IPS DF 6.9 (cell line): ENCODE measurements at regions not wholly inside any gene's neighbourhood (a gene's known extent, or its start where the extent isn't known, plus 50 kb on each side); places are given as distances from the start of the nearest gene placed in this dataset.
"Not testable (repeated sequence)": the region's sequence is repeated elsewhere in the genome, so short reads cannot be mapped to it uniquely, and the experiment has no call there.

Source experiments
- DNase-seq: peaks from one replicate; pipeline ENCODE4 v3.0.0-alpha.2; 2013; ENCODE audit warnings: low read depth, low spot score
- H3K27ac ChIP-seq: one replicate; pipeline ENCODE4 v1.5.1; 2013; ENCODE audit warnings: low read length, control low read depth
- H3K27me3 ChIP-seq: 2 replicates; pipeline ENCODE4 v1.6.1; 2013; ENCODE audit warnings: mild to moderate bottlenecking, low read length; ENCODE audit not compliant: control insufficient read depth, insufficient read depth
- H3K36me3 ChIP-seq: 2 replicates; pipeline ENCODE4 v1.6.1; 2013; ENCODE audit warnings: low read length; ENCODE audit not compliant: control insufficient read depth, insufficient read depth
- H3K4me1 ChIP-seq: 2 replicates; pipeline ENCODE4 v1.6.1; 2013; ENCODE audit warnings: low read length; ENCODE audit not compliant: control insufficient read depth, insufficient read depth
- H3K4me3 ChIP-seq: 2 replicates; pipeline ENCODE4 v1.5.1; 2013; ENCODE audit warnings: mild to moderate bottlenecking, low read length
- H3K9me3 ChIP-seq: 2 replicates; pipeline ENCODE4 v1.6.1; 2013; ENCODE audit warnings: low read length, inconsistent platforms; ENCODE audit not compliant: control insufficient read depth, insufficient read depth
- WGBS: extraction: QIAGEN DNeasy Blood & Tissue Kit; methylation state at CpG from one replicate; pipeline ENCODE4 v1.1.7; 2013; ENCODE audit warnings: mixed read lengths, missing lambda C conversion rate; ENCODE audit not compliant: insufficient read length, insufficient coverage; 5-methylcytosine and 5-hydroxymethylcytosine counted together

DNA sequence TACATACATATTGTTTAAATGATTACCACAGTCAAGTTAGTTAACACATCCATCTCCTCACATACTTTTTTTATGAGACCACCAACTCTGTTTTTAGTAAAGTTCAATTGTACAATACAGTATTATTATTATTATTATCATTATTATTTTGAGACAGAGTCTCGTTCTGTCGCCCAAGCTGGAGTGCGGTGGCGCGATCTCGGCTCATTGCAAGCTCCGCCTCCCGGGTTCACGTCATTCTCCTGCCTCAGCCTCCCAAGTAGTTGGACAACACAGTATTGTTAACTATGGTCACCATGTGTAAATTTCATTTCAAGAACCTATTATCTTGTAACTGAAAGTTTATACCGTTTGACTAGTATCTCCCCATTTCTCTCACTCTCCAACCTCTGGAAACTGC lies 942.0 kb upstream of the FBXO33 start:
- no peak for DNase-seq

DNA sequence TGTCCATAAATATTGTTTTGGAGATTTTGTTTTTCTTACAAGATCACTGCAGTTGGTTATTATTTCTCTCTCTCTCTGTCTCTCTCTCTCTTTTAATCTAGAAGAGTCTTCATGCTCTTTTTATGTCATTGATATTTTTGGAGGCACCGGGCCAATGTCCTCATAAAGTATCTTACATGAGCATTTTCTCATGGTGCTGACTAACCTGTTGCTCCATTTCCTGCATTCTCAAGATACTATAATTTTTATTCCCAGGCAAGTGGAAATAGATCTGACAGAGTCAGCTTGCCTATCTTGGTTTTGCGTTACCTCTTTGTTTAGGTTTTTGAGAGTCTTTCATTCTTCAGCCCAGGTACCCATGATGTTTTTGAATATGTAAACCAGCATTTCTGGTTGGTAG lies 938.8 kb upstream of the FBXO33 start:
- H3K9me3 ChIP-seq, result no peaks in the 10 kb centered on the region
- DNase-seq, result no peak
- H3K4me1 ChIP-seq, result no peaks in the 10 kb centered on the region
- WGBS, result no CpG with 5 or more reads among the region's 2 CpGs
- H3K36me3 ChIP-seq, result no peaks in the 10 kb centered on the region
- no peak overlapping the region for H3K27ac ChIP-seq
- H3K27me3 ChIP-seq, result no peaks in the 10 kb centered on the region
- H3K4me3 ChIP-seq, result no peak overlapping the region

More for the DNA sequence above, 942.0 kb upstream of the FBXO33 start:
- Histone ChIP-seq H3K9me3 (no peaks in the 10 kb centered on the region), H3K27ac (no peak overlapping the region), H3K36me3 (no peaks in the 10 kb centered on the region), H3K4me3 (no peak overlapping the region), H3K4me1 (no peaks in the 10 kb centered on the region), H3K27me3 (no peaks in the 10 kb centered on the region)
- WGBS, result no CpG with 5 or more reads among the region's 10 CpGs

DNA sequence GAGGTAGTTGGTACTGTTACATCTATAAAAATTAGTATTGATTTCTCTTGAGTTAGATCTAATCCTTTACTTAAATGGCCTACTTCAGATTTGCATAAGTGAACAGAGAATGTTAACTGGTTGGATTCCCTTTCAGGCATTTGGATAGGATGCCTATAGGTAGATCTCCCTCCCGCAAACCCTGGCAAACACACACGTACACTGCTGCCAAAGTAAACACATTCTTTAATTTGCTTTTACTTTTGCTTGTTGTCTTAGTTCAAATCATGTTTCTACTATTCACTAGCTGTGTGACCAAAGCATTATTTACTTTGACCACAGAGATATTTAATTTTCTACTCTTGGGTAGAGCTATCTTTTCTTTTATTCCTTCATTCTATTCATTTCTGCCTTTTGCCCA lies 936.1 kb upstream of the FBXO33 start:
- Histone ChIP-seq H3K27me3 (no peaks in the 10 kb centered on the region), H3K4me3 (no peak overlapping the region), H3K36me3 (no peaks in the 10 kb centered on the region), H3K4me1 (peaks cover 1% of the 10 kb centered on the region; the same call in 1 of the 2 replicates), H3K27ac (no peak overlapping the region), H3K9me3 (no peaks in the 10 kb centered on the region)
- WGBS, result no CpG with 5 or more reads among the region's 2 CpGs
- DNase-seq, result no peak

DNA sequence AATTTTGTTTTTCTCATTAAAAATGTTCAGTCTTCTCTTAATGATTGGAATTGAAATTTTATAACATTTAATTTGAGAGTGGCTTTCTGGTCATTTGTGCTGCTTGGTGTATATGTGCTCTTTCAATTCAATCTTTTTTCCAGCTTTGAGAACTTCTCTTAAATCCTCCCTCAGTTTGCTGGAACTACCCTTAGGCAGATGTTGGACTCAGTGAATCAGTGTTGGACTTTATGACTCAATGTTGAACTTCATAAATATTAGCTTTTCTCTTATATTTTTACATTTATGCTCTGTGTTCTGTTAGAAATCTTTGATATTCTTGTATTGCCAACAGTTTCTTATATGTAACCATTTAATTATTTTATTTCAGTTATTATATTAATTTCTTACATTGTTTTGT lies 935.5 kb upstream of the FBXO33 start:
- Histone ChIP-seq H3K27ac (no peak overlapping the region), H3K4me3 (no peak overlapping the region), H3K36me3 (no peaks in the 10 kb centered on the region), H3K4me1 (peaks cover 1% of the 10 kb centered on the region; the same call in 1 of the 2 replicates), H3K27me3 (no peaks in the 10 kb centered on the region), H3K9me3 (no peaks in the 10 kb centered on the region)
- no peak for DNase-seq

DNA sequence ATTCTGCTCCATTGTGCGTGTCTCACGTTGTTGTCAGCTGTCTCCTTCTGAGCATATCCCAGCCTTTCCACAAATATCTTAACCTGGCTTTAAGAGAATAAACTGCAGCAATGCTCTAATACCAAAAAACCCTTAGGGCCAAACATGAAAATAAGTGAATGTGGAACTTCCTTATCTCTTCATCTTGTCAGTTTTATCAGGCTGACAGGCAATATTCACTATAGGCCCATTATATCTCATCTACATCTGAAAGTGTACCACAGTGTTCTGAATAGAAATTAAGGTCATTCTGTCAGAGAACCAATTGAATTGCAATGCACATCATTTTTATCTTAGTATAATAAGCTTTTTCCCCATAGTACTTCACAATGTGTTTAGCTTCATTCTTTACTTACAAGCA lies 933.1 kb upstream of the FBXO33 start:
- no peaks in the 10 kb centered on the region for H3K9me3 ChIP-seq
- no peaks in the 10 kb centered on the region for H3K36me3 ChIP-seq
- H3K4me3 ChIP-seq, result no peak overlapping the region
- DNase-seq, result no peak
- WGBS, result no CpG with 5 or more reads among the region's 2 CpGs
- H3K27me3 ChIP-seq, result no peaks in the 10 kb centered on the region
- peaks cover 1% of the 10 kb centered on the region; the same call in 1 of the 2 replicates for H3K4me1 ChIP-seq
- no peak overlapping the region for H3K27ac ChIP-seq

DNA sequence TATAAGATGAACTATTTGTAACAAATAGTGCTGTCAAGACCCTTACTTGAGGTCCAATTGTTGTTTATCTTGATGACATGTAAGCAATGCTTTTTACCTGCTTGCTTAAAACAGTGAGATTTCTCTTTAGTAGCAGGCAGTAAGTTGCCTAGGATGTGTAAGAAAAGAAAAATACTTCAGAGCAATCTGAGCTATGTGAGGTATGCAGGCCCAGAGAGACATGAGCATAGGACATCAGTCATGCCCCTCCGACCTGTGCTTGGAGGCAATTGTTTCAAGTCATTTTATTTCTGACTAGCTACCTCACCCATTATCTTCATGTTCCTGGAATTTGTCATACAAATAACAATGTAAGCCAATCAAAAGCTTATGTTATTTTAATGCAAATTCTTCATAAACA lies 930.6 kb upstream of the FBXO33 start:
- Histone ChIP-seq H3K9me3 (peaks cover 5% of the 10 kb centered on the region; the same call in 1 of the 2 replicates), H3K4me1 (peaks cover 1% of the 10 kb centered on the region), H3K36me3 (no peaks in the 10 kb centered on the region), H3K4me3 (no peak overlapping the region), H3K27ac (no peak overlapping the region), H3K27me3 (no peaks in the 10 kb centered on the region)
- no peak for DNase-seq
- no CpG with 5 or more reads among the region's 1 CpG for WGBS

DNA sequence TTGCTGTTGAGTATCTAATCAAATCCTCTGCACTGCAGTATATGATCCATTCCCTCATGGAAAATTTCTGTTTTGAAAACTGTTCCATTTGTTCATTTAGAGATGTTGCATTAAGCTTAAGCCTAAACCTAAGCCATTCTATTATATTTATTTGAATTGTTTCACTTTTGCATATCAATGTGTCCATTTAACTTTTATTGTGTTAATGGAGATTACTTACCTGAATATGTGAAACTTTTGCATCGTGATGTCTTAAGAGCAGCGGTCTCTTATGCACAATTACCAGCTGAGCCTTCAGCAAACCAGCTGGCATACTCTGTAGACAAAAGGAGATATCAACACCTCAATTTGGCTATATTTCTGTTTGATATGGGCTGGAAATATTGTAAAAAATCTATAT lies 922.5 kb upstream of the FBXO33 start:
- H3K27ac ChIP-seq, result no peak overlapping the region
- no peak for DNase-seq
- H3K27me3 ChIP-seq, result no peaks in the 10 kb centered on the region
- H3K36me3 ChIP-seq, result no peaks in the 10 kb centered on the region
- peaks cover 4% of the 10 kb centered on the region; the same call in 1 of the 2 replicates for H3K9me3 ChIP-seq
- H3K4me3 ChIP-seq, result no peak overlapping the region
- WGBS, result no CpG with 5 or more reads among the region's 2 CpGs
- peaks cover 2% of the 10 kb centered on the region for H3K4me1 ChIP-seq

DNA sequence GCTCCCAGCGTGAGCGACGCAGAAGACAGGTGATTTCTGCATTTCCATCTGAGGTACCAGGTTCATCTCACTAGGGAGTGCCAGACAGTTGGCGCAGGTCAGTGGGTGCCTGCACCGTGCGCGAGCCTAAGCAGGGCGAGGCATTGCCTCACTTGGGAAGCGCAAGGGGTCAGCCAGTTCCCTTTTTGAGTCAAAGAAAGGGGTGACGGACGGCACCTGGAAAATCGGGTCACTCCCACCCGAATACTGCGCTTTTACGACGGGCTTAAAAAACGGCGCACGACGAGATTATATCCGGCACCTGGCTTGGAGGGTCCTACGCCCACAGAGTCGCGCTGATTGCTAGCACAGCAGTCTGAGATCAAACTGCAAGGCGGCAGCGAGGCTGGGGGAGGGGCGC lies 915.9 kb upstream of the FBXO33 start:
- H3K27ac ChIP-seq, result not testable (repeated sequence)
- peak overlapping the region; percentile 37; the same call in 1 of the 2 replicates for H3K4me3 ChIP-seq

DNA sequence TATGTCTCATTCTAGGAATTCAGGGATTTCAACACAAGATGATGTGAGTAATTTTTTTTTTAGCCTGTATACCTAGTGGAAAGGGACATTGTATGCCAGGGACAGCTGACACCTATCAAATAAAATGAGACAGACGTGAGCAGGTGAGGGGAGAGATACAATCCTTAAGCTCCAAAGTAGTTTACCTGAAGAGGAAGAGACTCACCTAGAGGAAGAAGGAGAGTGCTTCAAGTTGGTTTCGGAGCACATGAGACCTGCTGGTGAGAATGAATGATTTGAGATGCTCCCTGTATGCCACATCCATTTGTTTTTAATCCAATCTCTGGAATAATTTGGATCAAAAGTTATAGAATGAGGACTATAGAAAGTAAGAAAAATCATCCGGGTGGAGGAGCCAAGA lies 915.4 kb upstream of the FBXO33 start:
- H3K36me3 ChIP-seq, result no peaks in the 10 kb centered on the region
- no peaks in the 10 kb centered on the region for H3K4me1 ChIP-seq
- WGBS, result no CpG with 5 or more reads among the region's 3 CpGs
- H3K27me3 ChIP-seq, result no peaks in the 10 kb centered on the region
- DNase-seq, result no peak
- no peak overlapping the region for H3K27ac ChIP-seq
- H3K4me3 ChIP-seq, result peak overlapping the region; percentile 39; the same call in 1 of the 2 replicates
- H3K9me3 ChIP-seq, result no peaks in the 10 kb centered on the region

More for the DNA sequence above, 915.9 kb upstream of the FBXO33 start:
- H3K4me1 ChIP-seq, DNase-seq, H3K27me3 ChIP-seq, H3K36me3 ChIP-seq, H3K9me3 ChIP-seq: not testable (repeated sequence)
- no CpG with 5 or more reads among the region's 27 CpGs for WGBS

DNA sequence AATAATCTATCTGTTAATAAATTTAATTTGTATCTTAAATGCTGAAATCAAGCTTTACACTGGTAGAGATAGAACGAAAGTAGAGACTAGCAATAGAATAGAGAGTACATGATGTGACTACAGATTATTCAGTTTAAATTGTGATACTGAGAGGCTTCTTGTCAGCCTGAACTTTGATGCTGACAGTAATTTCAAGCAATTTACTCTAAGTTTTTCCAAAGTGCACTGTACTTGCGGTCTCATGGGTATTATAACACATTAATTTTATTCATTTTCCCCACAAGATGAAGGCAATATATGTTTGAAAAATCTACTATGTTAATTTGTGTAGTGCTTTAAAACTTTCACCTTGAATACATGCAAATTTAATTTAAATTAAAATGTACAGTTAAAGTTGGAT lies 914.0 kb upstream of the FBXO33 start:
- whole genome bisulfite sequencing, result no CpG with 5 or more reads among the region's 2 CpGs
- DNase-seq, result no peak
- no peak overlapping the region for H3K4me3 ChIP-seq

DNA sequence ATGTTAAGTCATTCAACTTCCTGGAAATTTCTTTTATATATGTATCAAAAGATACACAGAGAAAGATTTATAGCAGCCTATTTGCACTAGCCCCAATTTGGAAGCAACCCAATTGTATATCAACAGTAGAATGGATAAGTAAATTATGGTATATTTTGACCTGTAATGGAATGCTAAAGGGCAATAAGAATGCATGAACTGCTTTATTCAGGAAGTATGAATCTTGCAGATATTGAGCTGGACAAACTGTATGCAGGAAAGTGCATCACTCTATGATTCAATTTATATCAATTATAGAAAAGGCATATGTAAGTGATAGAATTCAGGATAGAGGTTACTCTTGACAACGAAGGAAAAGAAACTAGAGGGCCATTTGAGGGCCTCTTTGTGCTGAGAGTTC lies 913.1 kb upstream of the FBXO33 start:
- no peak for DNase-seq
- Histone ChIP-seq H3K27ac (no peak overlapping the region), H3K4me1 (no peaks in the 10 kb centered on the region), H3K27me3 (no peaks in the 10 kb centered on the region), H3K9me3 (no peaks in the 10 kb centered on the region), H3K4me3 (no peak overlapping the region), H3K36me3 (no peaks in the 10 kb centered on the region)
- WGBS, result no CpG with 5 or more reads among the region's 1 CpG

More for the DNA sequence above, 914.0 kb upstream of the FBXO33 start:
- Histone ChIP-seq H3K27ac (no peak overlapping the region), H3K4me1 (no peaks in the 10 kb centered on the region), H3K9me3 (no peaks in the 10 kb centered on the region), H3K27me3 (no peaks in the 10 kb centered on the region), H3K36me3 (no peaks in the 10 kb centered on the region)
